Astrocyte (in vitro differentiated cells and primary cell): ENCODE measurements at regions not wholly inside any gene's neighbourhood (a gene's known extent, or its start where the extent isn't known, plus 50 kb on each side); places are given as distances from the start of the nearest gene placed in this dataset.

ENCODE experiments used
- DNase-seq: peaks from one replicate; pipeline ENCODE4 v3.0.0-alpha.2; 2010; ENCODE audit warnings: low read depth
- FAIRE-seq: peaks from 2 replicates; lab custom pipeline; 2011; peaks lifted over from hg19 to GRCh38; lab: Jason Lieb, UNC
- H2AFZ ChIP-seq: 2 replicates; pipeline ENCODE4 v1.6.0; 2012; ENCODE audit warnings: low read depth, low read length, inconsistent platforms
- H3K27ac ChIP-seq: 2 replicates; pipeline ENCODE4 v1.5.1; 2011; ENCODE audit warnings: low read depth, low read length, inconsistent platforms
- H3K27me3 ChIP-seq: 2 replicates; pipeline ENCODE4 v1.6.0; 2011; ENCODE audit warnings: low read length, inconsistent platforms; ENCODE audit not compliant: insufficient read depth
- H3K36me3 ChIP-seq: 2 replicates; pipeline ENCODE4 v1.5.1; 2011; ENCODE audit warnings: low read length, inconsistent platforms; ENCODE audit not compliant: insufficient read depth
- H3K4me1 ChIP-seq: 2 replicates; pipeline ENCODE4 v1.5.1; 2011; ENCODE audit warnings: low read length, inconsistent platforms; ENCODE audit not compliant: insufficient read depth
- H3K4me2 ChIP-seq: 2 replicates; pipeline ENCODE4 v1.6.0; 2012; ENCODE audit warnings: low read length, inconsistent platforms
- H3K4me3 ChIP-seq: 2 replicates; pipeline ENCODE4 v1.5.1; 2011; ENCODE audit warnings: low read depth, mild to moderate bottlenecking, low read length, inconsistent platforms; ENCODE audit not compliant: insufficient read depth
- H3K79me2 ChIP-seq: 2 replicates; pipeline ENCODE4 v1.6.0; 2012; ENCODE audit warnings: mild to moderate bottlenecking, low read length, inconsistent platforms; ENCODE audit not compliant: insufficient read depth
- H3K9ac ChIP-seq: 2 replicates; pipeline ENCODE4 v1.6.0; 2012; ENCODE audit warnings: mild to moderate bottlenecking, low read length, inconsistent platforms
- H3K9me3 ChIP-seq: 2 replicates; pipeline ENCODE4 v1.5.1; 2012; ENCODE audit warnings: low read depth, mild to moderate bottlenecking, low read length, inconsistent platforms; ENCODE audit not compliant: insufficient read depth
- H4K20me1 ChIP-seq: 2 replicates; pipeline ENCODE4 v1.6.0; 2012; ENCODE audit warnings: low read length, inconsistent platforms; ENCODE audit not compliant: insufficient read depth
- H3K27ac Mint-ChIP-seq: one replicate; pipeline ENCODE4 v1.8.0; 2021; ENCODE audit warnings: mild to moderate bottlenecking, mixed read lengths; ENCODE audit not compliant: unreplicated experiment
- H3K27me3 Mint-ChIP-seq: one replicate; pipeline ENCODE4 v1.8.0; 2021; ENCODE audit warnings: low read depth, mixed read lengths; ENCODE audit not compliant: unreplicated experiment
- H3K36me3 Mint-ChIP-seq: one replicate; pipeline ENCODE4 v1.8.0; 2021; ENCODE audit warnings: low read depth, mixed read lengths; ENCODE audit not compliant: unreplicated experiment
- H3K4me1 Mint-ChIP-seq: one replicate; pipeline ENCODE4 v1.8.0; 2021; ENCODE audit warnings: low read depth, mixed read lengths; ENCODE audit not compliant: unreplicated experiment
- H3K4me3 Mint-ChIP-seq: one replicate; pipeline ENCODE4 v1.8.0; 2021; ENCODE audit warnings: mild to moderate bottlenecking, moderate library complexity, mixed read lengths; ENCODE audit not compliant: unreplicated experiment
- H3K9me3 Mint-ChIP-seq: one replicate; pipeline ENCODE4 v1.8.0; 2021; ENCODE audit warnings: mild to moderate bottlenecking, mixed read lengths; ENCODE audit not compliant: unreplicated experiment
- EZH2 ChIP-seq: IDR thresholded peaks from 2 replicates; pipeline ENCODE4 v1.6.1; 2012; ENCODE audit warnings: mild to moderate bottlenecking, low read length, inconsistent platforms; ENCODE audit not compliant: insufficient read depth
- TF ChIP-seq, protein P1 (sequence below): IDR thresholded peaks from 2 replicates; pipeline ENCODE4 v1.5.1; 2011; ENCODE audit warnings: low read depth, mild to moderate bottlenecking, inconsistent platforms, low read length, moderate library complexity; ENCODE audit not compliant: insufficient read depth

DNA sequence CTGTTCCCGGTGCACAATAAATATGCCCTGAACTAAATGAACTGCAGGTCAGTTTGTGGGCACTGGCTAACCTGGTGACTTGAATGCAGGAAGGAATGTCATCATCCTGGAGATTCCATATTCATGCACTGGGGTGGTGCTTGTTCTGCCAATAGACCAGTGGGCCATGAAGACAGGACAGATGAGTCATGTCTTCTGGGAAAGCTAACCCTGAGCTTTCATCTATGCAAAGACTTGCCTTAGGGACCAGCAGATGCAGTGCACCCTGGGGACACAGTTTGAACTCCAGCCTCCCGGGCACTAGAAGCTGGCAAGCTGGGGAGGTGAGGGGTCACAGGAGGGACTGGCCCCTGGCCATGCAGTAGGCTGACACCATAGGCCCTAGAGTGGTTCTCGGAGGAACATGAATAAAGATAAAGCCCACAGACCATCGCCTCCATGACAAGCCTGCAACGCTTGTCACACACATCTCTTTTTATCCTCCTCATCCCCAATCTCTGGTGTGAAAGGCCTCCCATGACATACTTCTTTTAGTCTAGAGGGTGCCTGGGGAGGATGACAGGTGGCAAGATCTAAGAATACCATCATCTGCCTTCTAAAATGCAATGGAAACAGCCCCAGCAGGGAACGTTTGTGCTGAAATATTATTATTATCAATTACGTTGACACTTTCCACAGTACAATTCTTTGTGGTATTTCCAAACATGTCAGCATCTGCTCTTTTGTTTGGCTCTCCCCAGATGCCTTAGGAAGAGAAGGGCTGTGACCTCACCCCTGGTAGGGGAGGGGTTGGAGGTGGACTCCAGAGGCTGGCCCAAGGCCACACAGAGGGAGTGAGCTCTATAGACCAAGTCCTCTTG lies 267.4 kb upstream of the RAB6C start:
- H3K4me1 Mint-ChIP-seq, result no peaks in the 10 kb centered on the region
- H3K9me3 Mint-ChIP-seq, result peaks cover 2% of the 10 kb centered on the region
- no peaks in the 10 kb centered on the region for H3K36me3 Mint-ChIP-seq
- peaks cover 10% of the 10 kb centered on the region for H3K27me3 Mint-ChIP-seq
- no peaks in the 10 kb centered on the region for H3K36me3 ChIP-seq
- H3K9me3 ChIP-seq, result no peaks in the 10 kb centered on the region
- no peak overlapping the region for H3K27ac Mint-ChIP-seq
- H3K27ac ChIP-seq, result no peak overlapping the region
- no peak overlapping the region for H2AFZ ChIP-seq
- no peaks in the 10 kb centered on the region for H3K79me2 ChIP-seq
- DNase-seq, result no peak
- FAIRE-seq, result no peak
- H3K4me2 ChIP-seq, result no peak overlapping the region
- H3K4me3 Mint-ChIP-seq, result no peak overlapping the region
- no peaks in the 10 kb centered on the region for H4K20me1 ChIP-seq
- no peaks in the 10 kb centered on the region for H3K4me1 ChIP-seq
- H3K4me3 ChIP-seq, result no peak overlapping the region
- no peak overlapping the region for H3K9ac ChIP-seq
- no peak for TF ChIP-seq EZH2
- TF ChIP-seq, protein P1, sequence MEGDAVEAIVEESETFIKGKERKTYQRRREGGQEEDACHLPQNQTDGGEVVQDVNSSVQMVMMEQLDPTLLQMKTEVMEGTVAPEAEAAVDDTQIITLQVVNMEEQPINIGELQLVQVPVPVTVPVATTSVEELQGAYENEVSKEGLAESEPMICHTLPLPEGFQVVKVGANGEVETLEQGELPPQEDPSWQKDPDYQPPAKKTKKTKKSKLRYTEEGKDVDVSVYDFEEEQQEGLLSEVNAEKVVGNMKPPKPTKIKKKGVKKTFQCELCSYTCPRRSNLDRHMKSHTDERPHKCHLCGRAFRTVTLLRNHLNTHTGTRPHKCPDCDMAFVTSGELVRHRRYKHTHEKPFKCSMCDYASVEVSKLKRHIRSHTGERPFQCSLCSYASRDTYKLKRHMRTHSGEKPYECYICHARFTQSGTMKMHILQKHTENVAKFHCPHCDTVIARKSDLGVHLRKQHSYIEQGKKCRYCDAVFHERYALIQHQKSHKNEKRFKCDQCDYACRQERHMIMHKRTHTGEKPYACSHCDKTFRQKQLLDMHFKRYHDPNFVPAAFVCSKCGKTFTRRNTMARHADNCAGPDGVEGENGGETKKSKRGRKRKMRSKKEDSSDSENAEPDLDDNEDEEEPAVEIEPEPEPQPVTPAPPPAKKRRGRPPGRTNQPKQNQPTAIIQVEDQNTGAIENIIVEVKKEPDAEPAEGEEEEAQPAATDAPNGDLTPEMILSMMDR, result no peak
- H3K27me3 ChIP-seq, result no peaks in the 10 kb centered on the region

DNA sequence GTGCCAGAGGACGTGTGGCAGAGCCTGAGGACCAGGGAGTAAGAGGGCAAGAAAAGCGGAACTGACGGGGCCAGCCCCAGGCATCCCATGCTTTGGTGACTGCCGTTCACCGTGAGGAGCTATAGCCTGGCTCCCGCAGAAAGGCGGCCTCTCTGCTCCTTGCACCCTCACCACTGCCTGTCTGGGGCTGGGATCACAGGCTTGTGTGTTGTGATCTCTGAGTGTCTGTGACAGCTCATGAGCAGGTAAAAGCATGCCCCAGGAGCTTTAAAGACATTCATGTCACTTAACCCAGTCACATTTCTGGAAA lies 266.8 kb upstream of the RAB6C start:
- FAIRE-seq (no peak), DNase-seq (no peak)
- Histone ChIP-seq H3K9me3 (no peaks in the 10 kb centered on the region), H3K36me3 (no peaks in the 10 kb centered on the region), H3K4me3 (no peak overlapping the region), H2AFZ (no peak overlapping the region), H3K9ac (no peak overlapping the region), H3K27me3 (no peaks in the 10 kb centered on the region), H3K4me1 (no peaks in the 10 kb centered on the region), H3K4me2 (no peak overlapping the region), H3K79me2 (no peaks in the 10 kb centered on the region), H4K20me1 (no peaks in the 10 kb centered on the region), H3K27ac (no peak overlapping the region)
- Mint-ChIP-seq H3K4me3 (no peak overlapping the region), H3K9me3 (peaks cover 2% of the 10 kb centered on the region), H3K36me3 (no peaks in the 10 kb centered on the region), H3K4me1 (no peaks in the 10 kb centered on the region), H3K27me3 (peaks cover 11% of the 10 kb centered on the region), H3K27ac (no peak overlapping the region)
- TF ChIP-seq, protein P1, result no peak
- no peak for TF ChIP-seq EZH2

DNA sequence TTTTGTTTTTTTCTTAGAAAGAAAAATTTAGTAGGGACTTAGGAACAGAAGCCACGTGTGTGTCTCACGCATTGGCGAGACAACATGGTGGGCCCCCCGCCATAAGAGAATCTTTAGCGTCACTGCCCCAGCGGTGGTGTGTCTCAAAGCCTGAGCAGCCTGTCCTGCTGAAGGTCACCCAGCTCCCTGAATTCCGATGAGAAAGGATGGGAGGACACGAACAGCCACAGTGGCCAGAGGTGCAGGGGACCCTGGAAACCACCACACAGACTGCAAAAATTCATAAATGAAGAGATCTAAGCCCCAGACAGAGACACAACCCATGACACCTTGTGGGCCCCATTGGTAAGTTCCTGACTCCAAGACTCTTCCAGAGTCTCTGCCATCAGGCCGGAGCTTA lies 266.1 kb upstream of the RAB6C start:
- H4K20me1 ChIP-seq, result no peaks in the 10 kb centered on the region
- H3K4me2 ChIP-seq, result no peak overlapping the region
- no peak overlapping the region for H3K4me3 ChIP-seq
- DNase-seq, result no peak
- H3K9me3 Mint-ChIP-seq, result peaks cover 2% of the 10 kb centered on the region
- no peak overlapping the region for H3K27ac ChIP-seq
- no peak overlapping the region for H3K9ac ChIP-seq
- H3K4me1 ChIP-seq, result no peaks in the 10 kb centered on the region
- H3K27me3 ChIP-seq, result no peaks in the 10 kb centered on the region
- no peaks in the 10 kb centered on the region for H3K4me1 Mint-ChIP-seq
- no peaks in the 10 kb centered on the region for H3K9me3 ChIP-seq
- H3K36me3 Mint-ChIP-seq, result no peaks in the 10 kb centered on the region
- peaks cover 11% of the 10 kb centered on the region for H3K27me3 Mint-ChIP-seq
- no peaks in the 10 kb centered on the region for H3K79me2 ChIP-seq
- TF ChIP-seq, protein P1, result no peak
- H2AFZ ChIP-seq, result no peak overlapping the region
- FAIRE-seq, result no peak
- H3K4me3 Mint-ChIP-seq, result no peak overlapping the region
- no peaks in the 10 kb centered on the region for H3K36me3 ChIP-seq
- H3K27ac Mint-ChIP-seq, result no peak overlapping the region
